ENCODE measurements at regions not wholly inside any gene's neighbourhood (a gene's known extent, or its start where the extent isn't known, plus 50 kb on each side); places are given as distances from the start of the nearest gene placed in this dataset.

DNA sequence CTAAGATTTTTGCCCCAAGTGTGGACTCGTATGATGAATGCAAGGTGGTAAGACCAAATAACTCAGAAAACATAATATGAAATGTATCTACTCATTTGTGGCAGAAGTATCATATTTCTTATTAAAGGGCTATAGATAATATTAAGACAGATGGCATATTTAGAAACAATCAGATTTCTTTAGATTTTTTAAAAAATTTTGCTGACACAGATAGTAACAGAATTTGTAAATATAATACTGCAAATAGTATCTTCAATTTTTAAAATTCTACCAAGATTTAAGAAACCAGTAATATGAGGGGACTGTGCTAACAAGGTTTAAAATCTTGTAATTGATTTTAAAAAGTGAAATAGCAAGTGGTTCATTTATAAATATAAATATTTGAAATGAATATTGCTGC is 1064.1 kb downstream of the DIPK2A start:
- TF ChIP-seq SPI1 (IDR thresholded peaks at IDR 0.05; ENCODE audit: low read depth, low read length) (no peak), POLR2A (IDR thresholded peaks at IDR 0.05; ENCODE audit: low read depth, low read length) (no peak), TAF1 (IDR thresholded peaks at IDR 0.05; ENCODE audit: low read depth, low read length) (no peak), POLR2AphosphoS5 (IDR thresholded peaks at IDR 0.05; ENCODE audit: low read depth, low read length) (no peak)

Data from GM12891 (cell line).